Right cardiac atrium (tissue), 5 donors: ENCODE measurements at regions not wholly inside any gene's neighbourhood (a gene's known extent, or its start where the extent isn't known, plus 50 kb on each side); places are given as distances from the start of the nearest gene placed in this dataset.
"Not testable (repeated sequence)": the region's sequence is repeated elsewhere in the genome, so short reads cannot be mapped to it uniquely, and the experiment has no call there.

ENCODE experiments used
- ATAC-seq, 2 donors: fragments of 200-7000 bp; cut with Tn5 transposase; one replicate each; pipeline versions ENCODE4 v1.8.0 to v1.9.1; 2020; ENCODE audit warnings: moderate library complexity in 2 of 2, mild to moderate bottlenecking in 1 of 2
- DNase-seq, 3 donors: peaks; one replicate each; pipeline ENCODE4 v3.0.0-alpha.2; 2020
- H3K27ac ChIP-seq: one replicate; pipeline ENCODE4 v1.5.1; 2013; ENCODE audit warnings: mild to moderate bottlenecking, low read length, control low read depth, moderate library complexity
- H3K27me3 ChIP-seq: one replicate; pipeline ENCODE4 v1.6.1; 2013; ENCODE audit not compliant: control insufficient read depth, insufficient read depth
- H3K4me1 ChIP-seq: one replicate; pipeline ENCODE4 v1.6.1; 2013; ENCODE audit warnings: low read length; ENCODE audit not compliant: control insufficient read depth, insufficient read depth
- H3K4me3 ChIP-seq: one replicate; pipeline ENCODE4 v1.5.1; 2013; ENCODE audit warnings: low read length, control low read depth
- H3K9me3 ChIP-seq: one replicate; pipeline ENCODE4 v1.6.1; 2013; ENCODE audit warnings: low read length; ENCODE audit not compliant: control insufficient read depth
- WGBS: extraction: QIAGEN DNeasy Blood & Tissue Kit; methylation state at CpG from one replicate; pipeline ENCODE4 v1.1.7; 2013; 5-methylcytosine and 5-hydroxymethylcytosine counted together
- intact Hi-C, 4 donors: fragments of 100-400 bp; cut with DNase I; formaldehyde crosslinking; loops; one replicate each; pipeline versions ENCODE4 v1.11.0 to v1.14.0; 2022 to 2023
- donor health status: healthy with polysubstance abuse.
- donor health status: DM: no; HTN: yes; CAD: no.
- donor health status: DM: no; HTN: no; CAD: no.
- donor health status: DM: no; HTN: yes; CAD: no; lungs with severe emphysema.
- donor health status: DM: yes; HTN: yes; CAD: no.

DNA sequence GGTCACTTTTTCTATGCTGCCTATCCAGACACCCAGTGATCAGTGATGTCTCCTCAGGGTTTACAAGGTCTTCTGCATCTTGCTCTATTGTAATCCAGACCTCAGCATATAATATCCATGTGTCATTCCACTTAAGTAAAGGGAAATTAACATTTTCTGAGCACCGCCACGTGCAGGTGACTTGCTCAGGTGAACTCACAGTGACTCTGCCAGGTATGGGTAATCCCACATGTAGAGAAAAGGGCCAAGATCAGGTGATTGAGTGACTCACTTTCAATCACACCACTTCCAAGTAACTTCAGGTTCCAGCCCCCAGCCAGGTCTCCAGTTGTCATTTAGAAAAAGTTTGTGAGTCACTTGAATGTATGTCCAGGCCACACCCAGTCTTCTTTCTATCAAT, 140.2 kb downstream of the CDY2B start:
- DNase-seq, H3K9me3 ChIP-seq, H3K27ac ChIP-seq, H3K4me1 ChIP-seq, H3K27me3 ChIP-seq, ATAC-seq, H3K4me3 ChIP-seq, intact Hi-C loops: not testable (repeated sequence)
- no CpG with 5 or more reads among the region's 2 CpGs for WGBS

DNA sequence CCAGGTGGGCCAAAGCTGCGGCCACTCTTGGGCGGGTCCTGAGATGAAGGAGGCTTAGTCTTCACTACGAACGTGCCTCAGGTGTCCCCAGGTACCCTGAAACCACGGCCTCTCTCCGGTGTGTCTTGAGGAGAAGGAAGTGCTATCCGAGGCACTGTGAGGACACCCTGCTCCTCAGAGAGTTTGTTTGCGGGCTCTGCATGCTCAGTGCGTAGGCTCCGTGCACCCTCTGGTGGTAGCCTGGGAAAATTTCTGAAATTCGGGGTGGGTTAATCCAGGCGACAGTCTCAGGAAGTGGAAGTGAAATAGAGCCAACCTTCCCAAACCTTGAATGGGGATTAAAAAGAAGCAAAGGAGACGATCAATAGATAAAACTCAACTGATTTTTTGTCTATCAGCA, 150.5 kb downstream of the CDY2B start:
- H3K4me3 ChIP-seq, ATAC-seq, H3K27ac ChIP-seq, DNase-seq, H3K9me3 ChIP-seq, H3K27me3 ChIP-seq, H3K4me1 ChIP-seq, intact Hi-C loops: not testable (repeated sequence)
- no CpG with 5 or more reads among the region's 13 CpGs for WGBS

DNA sequence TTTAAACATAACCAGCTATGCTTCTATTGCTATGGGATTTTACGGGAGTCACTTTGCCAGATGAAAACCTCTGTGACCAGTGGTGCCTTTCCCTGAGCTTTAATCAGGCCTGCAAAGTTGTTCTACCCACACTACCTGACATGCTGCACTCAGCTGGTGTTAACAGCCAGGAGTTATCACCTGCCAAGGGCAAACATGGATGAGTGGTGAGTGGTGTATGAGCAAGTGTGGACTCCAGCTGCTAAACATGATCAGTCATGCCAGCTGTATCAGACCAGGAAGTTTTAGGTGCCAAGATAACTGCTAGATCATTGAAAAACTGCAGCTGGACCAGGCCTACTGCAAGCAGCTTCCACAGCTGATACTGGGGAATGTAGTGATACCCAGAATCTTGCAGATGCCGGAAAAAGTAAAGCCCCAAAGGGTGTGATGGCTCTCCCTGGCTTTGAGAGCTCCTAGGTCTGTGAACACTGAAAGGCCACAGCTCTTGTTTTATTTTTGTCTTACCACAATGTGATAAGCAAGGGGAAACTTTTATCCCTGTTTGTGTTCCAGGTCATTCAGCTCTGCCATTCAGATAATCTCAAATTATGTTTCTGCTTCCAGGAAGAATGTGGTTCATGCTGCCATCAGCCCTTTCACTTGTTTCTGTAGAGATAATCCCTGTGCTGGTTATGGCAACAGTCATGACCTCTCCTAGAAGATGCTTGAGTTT, 163.5 kb downstream of the CDY2B start:
- H3K4me3 ChIP-seq, ATAC-seq, H3K27ac ChIP-seq, DNase-seq, H3K9me3 ChIP-seq, intact Hi-C loops, H3K4me1 ChIP-seq, H3K27me3 ChIP-seq: not testable (repeated sequence)
- WGBS, result no CpG with 5 or more reads among the region's 2 CpGs

DNA sequence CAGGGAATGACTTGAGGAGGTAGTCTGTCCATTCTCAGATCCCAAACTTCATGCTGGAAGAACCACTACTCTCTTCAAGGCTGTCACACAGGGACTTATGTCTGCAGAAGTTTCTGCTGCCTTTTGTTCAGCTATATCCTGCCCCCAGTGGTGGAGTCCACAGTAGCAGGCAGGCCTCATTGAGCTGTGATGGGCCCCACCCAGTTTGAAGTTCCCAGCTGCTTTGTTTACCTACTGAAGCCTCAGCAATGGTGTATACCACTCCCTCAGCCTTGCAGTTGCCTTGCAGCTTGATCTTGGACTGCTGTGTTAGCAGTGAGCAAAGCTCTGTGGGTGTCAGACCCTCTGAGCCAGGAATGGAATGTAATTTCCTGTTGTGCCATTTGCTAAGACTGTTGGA, 212.0 kb downstream of the CDY2B start:
- ATAC-seq, H3K27ac ChIP-seq, H3K4me3 ChIP-seq, DNase-seq, H3K4me1 ChIP-seq, H3K27me3 ChIP-seq, intact Hi-C loops, H3K9me3 ChIP-seq: not testable (repeated sequence)

DNA sequence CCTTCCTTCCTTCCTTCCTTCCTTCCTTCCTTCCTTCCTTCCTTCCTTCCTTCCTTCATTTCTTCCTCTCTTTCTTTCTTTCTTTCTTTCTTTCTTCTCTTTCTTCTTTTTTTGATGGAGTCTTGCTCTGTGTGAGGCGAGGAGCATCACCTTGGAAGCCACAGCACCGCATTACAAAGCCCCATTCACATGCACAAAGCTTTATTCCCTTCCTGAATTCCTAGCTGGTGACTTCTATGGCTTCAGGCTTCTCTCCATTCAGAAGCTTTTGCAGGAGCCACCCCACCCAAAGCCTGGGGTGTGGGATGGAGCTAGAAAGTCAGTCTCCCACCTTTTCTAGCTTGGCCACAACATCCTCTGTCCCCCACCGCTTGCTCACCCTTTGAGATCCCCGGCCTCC, 237.0 kb downstream of the CDY2B start:
- H3K4me3 ChIP-seq, H3K9me3 ChIP-seq, H3K27me3 ChIP-seq, H3K27ac ChIP-seq, DNase-seq, intact Hi-C loops, ATAC-seq, H3K4me1 ChIP-seq: not testable (repeated sequence)
- no CpG with 5 or more reads among the region's 4 CpGs for WGBS

DNA sequence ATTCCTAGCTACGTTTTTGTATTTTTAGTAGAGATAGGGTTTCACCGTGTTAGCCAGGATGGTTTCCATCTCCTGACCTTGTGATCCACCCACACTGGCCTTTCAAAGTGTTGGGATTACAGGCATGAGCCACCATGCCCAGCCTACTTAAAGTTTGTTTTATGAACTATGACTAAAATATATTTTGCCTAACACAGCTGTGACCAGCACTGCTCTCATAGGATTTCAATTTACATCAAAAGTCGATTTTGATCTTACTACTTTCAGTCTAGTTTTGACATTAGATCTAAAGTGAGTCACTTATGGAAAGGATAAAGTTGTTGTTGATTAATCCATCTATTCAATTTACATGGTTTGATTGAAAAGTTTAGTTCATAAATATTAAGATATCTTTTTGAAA, 245.5 kb downstream of the CDY2B start:
- H3K4me1 ChIP-seq, H3K4me3 ChIP-seq, intact Hi-C loops, H3K27ac ChIP-seq, H3K27me3 ChIP-seq, ATAC-seq, H3K9me3 ChIP-seq, DNase-seq: not testable (repeated sequence)
- no CpG with 5 or more reads among the region's 3 CpGs for WGBS

DNA sequence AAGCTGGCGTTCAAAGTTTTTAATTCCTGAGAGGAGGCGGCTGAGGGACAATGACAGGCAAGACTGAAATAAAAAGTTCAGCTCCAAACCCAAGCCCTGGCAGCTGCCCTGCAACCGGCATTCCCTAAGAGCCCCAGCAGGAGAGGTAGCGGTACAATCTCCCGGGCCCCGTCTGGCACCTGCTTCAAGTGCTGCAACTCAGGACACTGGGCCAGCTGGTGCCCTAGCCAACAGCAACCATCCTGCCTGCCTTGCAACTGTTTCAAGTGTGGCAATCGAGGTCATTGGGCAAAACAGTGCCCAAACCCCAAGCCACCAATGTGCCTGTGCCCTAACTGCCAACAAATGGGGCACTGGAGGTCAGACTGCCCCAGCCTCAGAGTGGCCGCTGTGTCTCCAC, 268.8 kb downstream of the CDY2B start:
- DNase-seq, ATAC-seq, H3K4me1 ChIP-seq, H3K27ac ChIP-seq, H3K4me3 ChIP-seq, H3K27me3 ChIP-seq, intact Hi-C loops, H3K9me3 ChIP-seq: not testable (repeated sequence)
- WGBS, result no CpG with 5 or more reads among the region's 8 CpGs

DNA sequence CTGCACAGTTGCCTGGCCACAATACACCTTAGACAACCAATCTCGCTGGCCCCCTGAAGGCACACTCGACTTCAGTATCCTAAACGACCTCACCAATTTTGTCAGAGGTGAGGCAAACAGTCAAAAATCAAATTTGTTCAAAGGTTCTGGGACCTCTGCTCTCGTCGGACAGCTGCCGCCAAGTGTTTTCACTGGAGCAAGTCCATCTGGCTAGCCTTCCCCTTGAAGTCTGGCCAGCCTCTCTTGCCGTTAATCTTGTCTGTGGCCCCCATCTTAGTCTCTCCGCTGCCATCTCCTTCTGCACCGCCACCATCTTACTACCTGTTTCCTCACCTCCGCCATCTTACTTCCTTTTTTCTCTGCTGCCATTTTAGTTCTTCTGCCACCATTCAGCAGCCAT, 269.4 kb downstream of the CDY2B start:
- H3K4me3 ChIP-seq, H3K27ac ChIP-seq, DNase-seq, H3K27me3 ChIP-seq, ATAC-seq, H3K9me3 ChIP-seq, intact Hi-C loops, H3K4me1 ChIP-seq: not testable (repeated sequence)
- no CpG with 5 or more reads among the region's 10 CpGs for WGBS

DNA sequence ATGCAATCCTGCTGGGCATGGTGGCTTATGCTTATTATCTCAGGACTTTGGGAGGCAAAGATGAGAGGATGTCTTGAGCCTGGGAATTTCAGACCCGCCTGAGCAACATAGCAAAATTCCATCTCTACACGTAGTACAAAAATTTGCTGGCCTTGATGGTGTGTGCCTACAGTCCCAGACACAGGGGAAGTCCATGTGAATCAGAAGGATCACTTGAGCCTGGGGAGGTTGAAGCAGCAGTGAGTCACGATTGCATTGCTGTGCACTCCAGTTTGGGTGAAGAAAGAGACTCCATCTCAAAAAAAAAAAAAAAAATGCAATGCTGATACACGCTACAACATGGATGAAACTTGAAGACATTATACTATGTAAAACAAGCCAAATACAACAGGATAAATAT, 272.9 kb downstream of the CDY2B start:
- H3K27me3 ChIP-seq, ATAC-seq, intact Hi-C loops, H3K4me3 ChIP-seq, DNase-seq, H3K4me1 ChIP-seq, H3K9me3 ChIP-seq, H3K27ac ChIP-seq: not testable (repeated sequence)
- no CpG with 5 or more reads among the region's 4 CpGs for WGBS

DNA sequence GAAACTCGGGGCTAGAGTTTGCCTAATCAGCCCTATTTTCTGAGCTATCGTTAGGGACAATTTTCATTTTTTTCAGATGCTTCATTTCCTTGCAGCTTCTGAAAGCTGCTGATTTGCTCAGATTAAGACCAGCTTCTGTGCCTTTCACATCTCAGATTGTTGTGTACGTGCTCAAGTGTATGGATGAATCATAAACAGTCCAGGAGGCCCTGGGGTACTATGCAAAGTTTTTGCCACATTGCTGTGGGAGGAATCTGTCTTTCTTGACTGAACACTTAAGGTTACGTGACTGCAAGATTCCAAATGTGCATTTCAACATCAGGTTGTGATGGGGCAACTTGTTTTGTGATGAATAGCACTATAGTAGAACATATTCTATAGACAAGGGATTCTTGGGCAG, 280.8 kb downstream of the CDY2B start:
- H3K4me1 ChIP-seq, DNase-seq, H3K4me3 ChIP-seq: not testable (repeated sequence)

DNA sequence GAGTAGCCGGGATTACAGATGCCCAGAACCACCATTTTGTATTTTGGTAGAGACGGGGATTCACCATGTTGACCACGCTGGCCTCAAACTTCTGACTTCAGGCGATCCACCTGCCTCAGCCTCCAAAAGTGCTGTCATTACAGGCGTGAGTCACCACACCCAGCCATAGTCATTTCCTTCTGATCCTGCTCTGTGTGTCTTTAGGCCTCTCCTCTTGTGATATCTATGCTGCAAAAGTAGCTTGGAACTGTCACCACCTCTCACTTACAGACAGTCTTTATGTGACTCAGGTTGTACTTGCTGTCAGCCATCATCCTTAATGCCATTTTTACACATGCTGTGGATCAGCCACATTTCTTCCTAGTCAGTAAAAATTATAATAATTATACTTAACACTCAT, 286.3 kb downstream of the CDY2B start:
- H3K4me1 ChIP-seq, intact Hi-C loops, DNase-seq, H3K27me3 ChIP-seq, H3K4me3 ChIP-seq, H3K9me3 ChIP-seq, ATAC-seq, H3K27ac ChIP-seq: not testable (repeated sequence)
- no CpG with 5 or more reads among the region's 5 CpGs for WGBS

More for the DNA sequence above, 280.8 kb downstream of the CDY2B start:
- H3K27ac ChIP-seq, H3K9me3 ChIP-seq, H3K27me3 ChIP-seq, ATAC-seq, intact Hi-C loops: not testable (repeated sequence)
- no CpG with 5 or more reads among the region's 4 CpGs for WGBS
